ENCODE measurements at regions not wholly inside any gene's neighbourhood (a gene's known extent, or its start where the extent isn't known, plus 50 kb on each side); places are given as distances from the start of the nearest gene placed in this dataset.

GRCh38 chr12:23049180-23049579 is 424.2 kb downstream of the ETNK1 start:
- no peak for DNase-seq (ENCODE audit: low spot score)
- Mint-ChIP-seq H3K27me3 (ENCODE audit: low read depth) (no peaks in the 10 kb centered on the region), H3K4me1 (ENCODE audit: low read depth) (no peaks in the 10 kb centered on the region), H3K4me3 (ENCODE audit: unreplicated experiment) (no peak overlapping the region), H3K27ac (ENCODE audit: unreplicated experiment) (no peak overlapping the region), H3K9me3 (ENCODE audit: low read depth) (peaks cover 13% of the 10 kb centered on the region), H3K36me3 (ENCODE audit: low read depth) (peaks cover 3% of the 10 kb centered on the region)
- TF ChIP-seq, protein P1, sequence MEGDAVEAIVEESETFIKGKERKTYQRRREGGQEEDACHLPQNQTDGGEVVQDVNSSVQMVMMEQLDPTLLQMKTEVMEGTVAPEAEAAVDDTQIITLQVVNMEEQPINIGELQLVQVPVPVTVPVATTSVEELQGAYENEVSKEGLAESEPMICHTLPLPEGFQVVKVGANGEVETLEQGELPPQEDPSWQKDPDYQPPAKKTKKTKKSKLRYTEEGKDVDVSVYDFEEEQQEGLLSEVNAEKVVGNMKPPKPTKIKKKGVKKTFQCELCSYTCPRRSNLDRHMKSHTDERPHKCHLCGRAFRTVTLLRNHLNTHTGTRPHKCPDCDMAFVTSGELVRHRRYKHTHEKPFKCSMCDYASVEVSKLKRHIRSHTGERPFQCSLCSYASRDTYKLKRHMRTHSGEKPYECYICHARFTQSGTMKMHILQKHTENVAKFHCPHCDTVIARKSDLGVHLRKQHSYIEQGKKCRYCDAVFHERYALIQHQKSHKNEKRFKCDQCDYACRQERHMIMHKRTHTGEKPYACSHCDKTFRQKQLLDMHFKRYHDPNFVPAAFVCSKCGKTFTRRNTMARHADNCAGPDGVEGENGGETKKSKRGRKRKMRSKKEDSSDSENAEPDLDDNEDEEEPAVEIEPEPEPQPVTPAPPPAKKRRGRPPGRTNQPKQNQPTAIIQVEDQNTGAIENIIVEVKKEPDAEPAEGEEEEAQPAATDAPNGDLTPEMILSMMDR (IDR thresholded peaks at IDR 0.05): no peak

- no peak for DNase-seq (ENCODE audit: low spot score)
- Mint-ChIP-seq H3K9me3 (ENCODE audit: low read depth) (peaks cover 8% of the 10 kb centered on the region), H3K27ac (ENCODE audit: unreplicated experiment) (no peak overlapping the region), H3K4me1 (ENCODE audit: low read depth) (no peaks in the 10 kb centered on the region), H3K4me3 (ENCODE audit: unreplicated experiment) (no peak overlapping the region), H3K36me3 (ENCODE audit: low read depth) (no peaks in the 10 kb centered on the region), H3K27me3 (ENCODE audit: low read depth) (no peaks in the 10 kb centered on the region)
- TF ChIP-seq, protein P1 (IDR thresholded peaks at IDR 0.05): peak; percentile 68
Measured at GRCh38 chr12:23055004-23055403, 430.0 kb downstream of the ETNK1 start.

- Mint-ChIP-seq H3K36me3 (ENCODE audit: low read depth) (no peaks in the 10 kb centered on the region), H3K27me3 (ENCODE audit: low read depth) (no peaks in the 10 kb centered on the region), H3K9me3 (ENCODE audit: low read depth) (peaks cover 8% of the 10 kb centered on the region), H3K27ac (ENCODE audit: unreplicated experiment) (no peak overlapping the region), H3K4me3 (ENCODE audit: unreplicated experiment) (no peak overlapping the region), H3K4me1 (ENCODE audit: low read depth) (no peaks in the 10 kb centered on the region)
- TF ChIP-seq, protein P1 (IDR thresholded peaks at IDR 0.05): no peak
- DNase-seq (ENCODE audit: low spot score): no peak
Measured at GRCh38 chr12:23057571-23057970, 432.6 kb downstream of the ETNK1 start.

DNA sequence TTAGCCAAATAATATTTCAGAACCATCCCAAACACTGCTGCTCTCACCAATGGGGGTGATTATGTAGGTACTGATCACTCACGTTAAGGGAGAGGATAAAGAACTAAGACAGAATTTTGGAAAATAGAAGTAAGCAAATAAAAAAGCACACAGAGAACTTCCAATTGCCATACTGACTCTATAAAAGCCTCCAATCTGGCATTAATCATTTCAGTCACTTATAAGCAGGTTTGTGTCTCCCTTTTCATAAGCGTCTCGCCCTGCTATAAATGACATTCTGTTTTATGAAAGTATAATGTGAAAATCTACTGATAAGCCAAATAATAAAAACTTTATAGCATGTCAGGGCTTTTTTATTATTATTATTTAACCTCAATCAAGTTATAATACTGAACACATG is 435.2 kb downstream of the ETNK1 start:
- no peak for DNase-seq (ENCODE audit: low spot score)
- Mint-ChIP-seq H3K4me1 (ENCODE audit: low read depth) (no peaks in the 10 kb centered on the region), H3K9me3 (ENCODE audit: low read depth) (no peaks in the 10 kb centered on the region), H3K4me3 (ENCODE audit: unreplicated experiment) (no peak overlapping the region), H3K36me3 (ENCODE audit: low read depth) (no peaks in the 10 kb centered on the region), H3K27me3 (ENCODE audit: low read depth) (no peaks in the 10 kb centered on the region), H3K27ac (ENCODE audit: unreplicated experiment) (no peak overlapping the region)
- TF ChIP-seq, protein P1 (IDR thresholded peaks at IDR 0.05): no peak

GRCh38 chr12:23063206-23063605 is 438.2 kb downstream of the ETNK1 start:
- TF ChIP-seq, protein P1 (IDR thresholded peaks at IDR 0.05): no peak
- H3K9me3 Mint-ChIP-seq (ENCODE audit: low read depth): no peaks in the 10 kb centered on the region
- DNase-seq (ENCODE audit: low spot score): no peak
- H3K4me1 Mint-ChIP-seq (ENCODE audit: low read depth): no peaks in the 10 kb centered on the region
- no peaks in the 10 kb centered on the region for H3K36me3 Mint-ChIP-seq (ENCODE audit: low read depth)
- H3K27me3 Mint-ChIP-seq (ENCODE audit: low read depth): no peaks in the 10 kb centered on the region
- H3K27ac Mint-ChIP-seq (ENCODE audit: unreplicated experiment): no peak overlapping the region
- no peak overlapping the region for H3K4me3 Mint-ChIP-seq (ENCODE audit: unreplicated experiment)

All from chondrocyte (in vitro differentiated cells).